Neural crest cell (in vitro differentiated cells): ENCODE measurements at regions not wholly inside any gene's neighbourhood (a gene's known extent, or its start where the extent isn't known, plus 50 kb on each side); places are given as distances from the start of the nearest gene placed in this dataset.

ENCODE experiments used
- DNase-seq: peaks from one replicate; pipeline ENCODE4 v3.0.0; 2021; ENCODE audit warnings: low read depth, mixed read lengths, low spot score
- H3K27ac Mint-ChIP-seq: one replicate; pipeline ENCODE4 v1.8.0; 2021; ENCODE audit warnings: mild to moderate bottlenecking, mixed read lengths; ENCODE audit not compliant: unreplicated experiment
- H3K27me3 Mint-ChIP-seq: 2 replicates; pipeline ENCODE4 v1.8.0; 2021; ENCODE audit warnings: low read depth, mild to moderate bottlenecking, mixed read lengths
- H3K36me3 Mint-ChIP-seq: 2 replicates; pipeline ENCODE4 v1.8.0; 2021; ENCODE audit warnings: low read depth, mild to moderate bottlenecking, mixed read lengths
- H3K4me1 Mint-ChIP-seq: 2 replicates; pipeline ENCODE4 v1.8.0; 2021; ENCODE audit warnings: mixed read lengths
- H3K4me3 Mint-ChIP-seq: one replicate; pipeline ENCODE4 v1.8.0; 2021; ENCODE audit warnings: mild to moderate bottlenecking, mixed read lengths
- H3K9me3 Mint-ChIP-seq: 2 replicates; pipeline ENCODE4 v1.8.0; 2021; ENCODE audit warnings: mixed read lengths
- CTCF ChIP-seq: fragments of 200-600 bp; sonication (generic); conservative IDR thresholded peaks from 2 replicates; pipeline ENCODE4 v1.5.0; 2021; ENCODE audit warnings: antibody characterized with exemption, mild to moderate bottlenecking

GRCh38 chrX:81489987-81490386, 288.1 kb downstream of the SH3BGRL start:
- Mint-ChIP-seq H3K4me3 (no peak overlapping the region), H3K27me3 (no peaks in the 10 kb centered on the region), H3K36me3 (no peaks in the 10 kb centered on the region), H3K27ac (no peak overlapping the region), H3K9me3 (peaks cover 7% of the 10 kb centered on the region), H3K4me1 (no peaks in the 10 kb centered on the region)
- peak; percentile 39 for TF ChIP-seq CTCF
- DNase-seq: no peak

- no peaks in the 10 kb centered on the region for H3K4me1 Mint-ChIP-seq
- DNase-seq: no peak
- no peak for TF ChIP-seq CTCF
- H3K36me3 Mint-ChIP-seq: no peaks in the 10 kb centered on the region
- peaks cover 21% of the 10 kb centered on the region for H3K9me3 Mint-ChIP-seq
- no peak overlapping the region for H3K27ac Mint-ChIP-seq
- no peak overlapping the region for H3K4me3 Mint-ChIP-seq
- no peaks in the 10 kb centered on the region for H3K27me3 Mint-ChIP-seq
These were observed 326.1 kb downstream of the SH3BGRL start for GRCh38 chrX:81527881-81528440.

- DNase-seq: no peak
- H3K36me3 Mint-ChIP-seq: no peaks in the 10 kb centered on the region
- no peak overlapping the region for H3K27ac Mint-ChIP-seq
- H3K4me1 Mint-ChIP-seq: no peaks in the 10 kb centered on the region
- TF ChIP-seq CTCF: no peak
- no peaks in the 10 kb centered on the region for H3K27me3 Mint-ChIP-seq
- no peak overlapping the region for H3K4me3 Mint-ChIP-seq
- H3K9me3 Mint-ChIP-seq: peaks cover 19% of the 10 kb centered on the region
These were observed 335.8 kb downstream of the SH3BGRL start for GRCh38 chrX:81537723-81538122.

GRCh38 chrX:81542255-81542654, 340.4 kb downstream of the SH3BGRL start:
- H3K9me3 Mint-ChIP-seq: peaks cover 13% of the 10 kb centered on the region
- TF ChIP-seq CTCF: no peak
- H3K36me3 Mint-ChIP-seq: no peaks in the 10 kb centered on the region
- no peaks in the 10 kb centered on the region for H3K4me1 Mint-ChIP-seq
- H3K4me3 Mint-ChIP-seq: no peak overlapping the region
- no peak for DNase-seq
- no peak overlapping the region for H3K27ac Mint-ChIP-seq
- no peaks in the 10 kb centered on the region for H3K27me3 Mint-ChIP-seq

GRCh38 chrX:81556880-81557279, 355.0 kb downstream of the SH3BGRL start:
- H3K27me3 Mint-ChIP-seq: no peaks in the 10 kb centered on the region
- TF ChIP-seq CTCF: no peak
- H3K27ac Mint-ChIP-seq: no peak overlapping the region
- H3K9me3 Mint-ChIP-seq: peaks cover 17% of the 10 kb centered on the region
- DNase-seq: no peak
- H3K36me3 Mint-ChIP-seq: no peaks in the 10 kb centered on the region
- no peaks in the 10 kb centered on the region for H3K4me1 Mint-ChIP-seq
- no peak overlapping the region for H3K4me3 Mint-ChIP-seq

GRCh38 chrX:81564851-81565250, 362.9 kb downstream of the SH3BGRL start:
- no peaks in the 10 kb centered on the region for H3K4me1 Mint-ChIP-seq
- TF ChIP-seq CTCF: no peak
- H3K4me3 Mint-ChIP-seq: no peak overlapping the region
- DNase-seq: no peak
- H3K9me3 Mint-ChIP-seq: peaks cover 9% of the 10 kb centered on the region
- H3K36me3 Mint-ChIP-seq: no peaks in the 10 kb centered on the region
- no peak overlapping the region for H3K27ac Mint-ChIP-seq
- no peaks in the 10 kb centered on the region for H3K27me3 Mint-ChIP-seq
